IPS-18c (cell line): ENCODE measurements at regions not wholly inside any gene's neighbourhood (a gene's known extent, or its start where the extent isn't known, plus 50 kb on each side); places are given as distances from the start of the nearest gene placed in this dataset.

Experiments used
- H3K4me3 ChIP-seq: 2 replicates; pipeline ENCODE4 v1.7.0; 2013; ENCODE audit warnings: low read depth, mild to moderate bottlenecking, low read length, moderate library complexity; ENCODE audit not compliant: insufficient read depth
- H3K9me3 ChIP-seq: one replicate; pipeline ENCODE4 v1.6.1; 2013; ENCODE audit warnings: mild to moderate bottlenecking, low read length, moderate library complexity; ENCODE audit not compliant: control insufficient read depth, insufficient read depth

DNA sequence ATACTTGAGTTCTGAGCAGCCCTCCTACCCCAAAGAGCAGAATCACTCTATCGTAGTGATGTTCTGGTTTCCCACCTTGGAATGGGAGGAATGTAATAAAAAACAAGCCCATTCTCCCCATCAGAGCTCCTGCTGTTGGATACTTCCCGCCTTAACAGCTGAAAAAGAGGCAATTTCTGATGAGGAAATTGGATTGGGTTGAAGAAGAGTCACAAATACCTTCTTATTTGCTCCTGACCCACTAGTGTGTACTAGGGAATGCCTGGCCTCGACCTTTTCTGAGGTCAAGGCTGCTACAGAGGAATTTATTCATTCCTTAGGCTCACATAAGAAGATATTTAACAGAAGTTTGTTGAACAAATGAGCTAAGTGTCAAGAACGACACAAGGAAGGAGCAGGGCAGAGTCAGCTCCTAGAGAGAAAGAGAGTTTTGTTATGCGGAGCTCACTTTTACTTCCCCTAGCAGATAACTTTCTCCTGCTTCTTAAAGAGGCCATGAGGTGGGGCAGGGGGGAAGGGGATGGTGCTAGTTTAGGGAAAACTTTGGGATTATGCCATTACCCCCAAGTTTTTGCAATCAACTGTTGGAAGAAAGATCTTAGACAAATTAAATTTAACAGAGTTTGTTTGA lies 273.8 kb upstream of the CLNK start:
- H3K4me3 ChIP-seq: no peak overlapping the region
- peaks cover 2% of the 10 kb centered on the region for H3K9me3 ChIP-seq

DNA sequence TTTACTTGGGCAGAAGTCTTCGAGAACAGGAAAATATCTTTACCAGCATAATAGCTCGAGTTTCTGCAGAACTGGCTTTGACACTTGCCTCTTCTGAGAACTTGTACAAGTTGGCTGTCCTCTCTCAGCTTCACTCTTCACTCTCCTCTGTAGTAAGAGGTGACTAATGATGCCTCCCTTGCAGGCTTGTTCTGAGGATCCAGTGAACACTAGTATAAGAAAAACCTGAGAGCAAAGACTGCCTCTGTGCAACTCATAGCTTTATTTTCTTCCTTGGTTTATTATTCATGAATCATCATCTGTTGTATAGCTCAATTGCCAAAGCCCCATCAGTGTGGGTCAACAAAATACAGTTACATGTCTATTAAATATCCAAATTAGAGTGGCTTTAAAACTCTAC lies 266.7 kb upstream of the CLNK start:
- Histone ChIP-seq H3K4me3 (no peak overlapping the region), H3K9me3 (peaks cover 2% of the 10 kb centered on the region)

DNA sequence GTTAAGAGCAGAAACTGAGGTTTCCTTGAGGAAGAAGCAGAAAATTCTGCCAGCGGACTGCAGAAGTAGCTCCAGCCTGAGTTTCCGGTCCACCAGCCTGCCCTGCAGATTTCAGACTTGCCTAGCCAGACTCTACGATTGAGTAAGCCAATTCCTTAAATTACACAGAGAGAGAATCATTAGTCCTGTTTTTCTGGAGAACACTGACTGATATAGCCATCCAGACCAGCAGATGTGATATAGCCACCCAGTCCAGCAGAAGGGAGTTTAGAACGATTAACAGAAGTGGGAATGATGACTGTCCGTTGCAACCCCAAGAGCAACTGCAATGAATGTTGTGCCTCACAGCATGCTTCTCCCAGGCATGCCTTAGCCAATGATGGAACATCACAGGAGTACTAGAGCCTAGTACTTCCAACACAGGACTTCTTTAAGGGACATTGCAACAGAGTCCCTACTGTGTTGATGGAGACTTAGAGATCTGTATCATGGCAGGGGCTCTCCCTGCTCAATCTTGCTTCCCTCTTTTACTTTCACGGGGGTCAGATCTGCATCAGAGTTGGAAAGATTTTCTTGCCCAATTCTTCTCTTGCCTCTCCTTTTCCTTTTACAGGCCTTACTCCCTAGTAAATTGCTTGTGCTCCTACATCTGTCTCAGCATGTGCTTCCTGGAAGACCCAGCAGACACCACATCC lies 264.6 kb upstream of the CLNK start:
- Histone ChIP-seq H3K9me3 (no peaks in the 10 kb centered on the region), H3K4me3 (no peak overlapping the region)

DNA sequence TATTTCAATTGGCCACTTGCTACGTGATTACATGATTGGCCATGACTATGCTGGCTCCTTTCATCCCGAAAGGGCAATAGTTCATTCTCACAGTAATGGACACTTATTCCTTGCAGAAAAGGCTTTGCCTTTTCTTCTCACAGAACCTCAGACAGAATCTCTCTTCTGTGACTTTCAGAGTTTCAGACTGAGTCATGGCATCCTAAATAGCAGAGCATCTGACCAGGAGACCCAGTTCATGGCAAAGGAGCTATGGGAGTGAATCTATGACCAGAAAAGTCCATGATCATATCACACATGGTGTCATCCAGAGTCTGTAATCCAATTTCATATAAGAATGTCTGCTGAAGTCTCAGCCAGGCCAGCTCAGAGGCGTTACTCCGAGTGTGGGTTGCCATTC lies 263.3 kb upstream of the CLNK start:
- no peaks in the 10 kb centered on the region for H3K9me3 ChIP-seq

DNA sequence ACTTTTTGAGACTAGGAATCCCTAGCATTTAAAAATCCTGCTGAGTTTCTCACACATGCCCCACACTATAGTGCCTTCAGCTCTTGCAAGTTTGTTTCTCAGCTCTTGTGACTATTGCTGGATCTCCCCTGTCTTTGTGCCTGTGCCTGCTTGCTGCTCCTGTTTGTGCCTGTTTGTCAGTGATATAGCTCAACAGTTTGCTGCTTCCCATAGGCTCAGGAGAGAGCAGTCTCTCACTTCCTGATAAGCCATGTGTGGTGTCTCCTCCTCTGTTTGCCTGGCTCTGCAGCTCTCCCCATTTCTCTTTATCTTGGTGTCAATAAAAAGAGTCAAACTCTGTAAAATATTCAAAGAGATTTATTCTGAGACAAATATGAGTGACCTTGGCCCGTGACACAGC lies 259.8 kb upstream of the CLNK start:
- Histone ChIP-seq H3K4me3 (no peak overlapping the region), H3K9me3 (peaks cover 5% of the 10 kb centered on the region)

More for the DNA sequence above, 263.3 kb upstream of the CLNK start:
- H3K4me3 ChIP-seq: no peak overlapping the region

DNA sequence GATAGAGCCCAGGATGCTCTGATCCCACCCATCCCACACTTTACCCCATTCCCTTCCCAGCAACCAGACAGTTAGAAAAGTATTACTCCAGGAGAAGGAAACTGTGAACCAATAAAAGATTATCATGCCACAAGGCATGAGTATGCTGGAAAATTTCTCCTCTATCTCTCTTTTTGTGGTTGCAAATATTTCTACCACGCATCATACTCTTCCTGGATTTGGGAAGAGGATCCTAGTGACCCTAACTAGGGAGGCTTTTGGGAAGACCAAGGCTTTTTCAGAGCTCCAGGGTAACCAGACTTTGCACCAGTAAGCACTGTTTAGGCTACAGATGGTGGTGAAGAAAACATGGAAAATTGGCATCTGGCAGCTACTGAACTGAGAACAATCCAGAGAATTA lies 257.6 kb upstream of the CLNK start:
- peaks cover 5% of the 10 kb centered on the region for H3K9me3 ChIP-seq

DNA sequence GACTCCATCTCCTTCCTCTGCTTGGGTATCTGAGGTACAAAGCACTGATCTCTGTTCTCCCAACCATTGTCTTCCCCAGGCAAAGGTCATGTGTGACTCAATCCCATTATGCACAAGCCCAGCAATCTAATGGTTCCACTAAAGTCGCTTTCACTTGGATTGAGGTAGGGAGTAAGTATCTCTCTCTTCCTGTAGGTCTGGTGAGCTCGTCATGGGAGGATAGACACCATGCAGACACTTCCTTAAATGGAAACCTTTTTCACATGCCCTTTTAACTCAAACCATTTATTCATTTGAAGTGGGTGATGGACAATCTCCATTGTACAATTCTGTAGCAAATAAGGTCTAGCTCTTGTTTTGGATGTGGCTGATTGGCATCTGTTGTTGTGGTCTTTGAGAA lies 245.2 kb upstream of the CLNK start:
- Histone ChIP-seq H3K9me3 (no peaks in the 10 kb centered on the region), H3K4me3 (no peak overlapping the region)

More for the DNA sequence above, 257.6 kb upstream of the CLNK start:
- no peak overlapping the region for H3K4me3 ChIP-seq

DNA sequence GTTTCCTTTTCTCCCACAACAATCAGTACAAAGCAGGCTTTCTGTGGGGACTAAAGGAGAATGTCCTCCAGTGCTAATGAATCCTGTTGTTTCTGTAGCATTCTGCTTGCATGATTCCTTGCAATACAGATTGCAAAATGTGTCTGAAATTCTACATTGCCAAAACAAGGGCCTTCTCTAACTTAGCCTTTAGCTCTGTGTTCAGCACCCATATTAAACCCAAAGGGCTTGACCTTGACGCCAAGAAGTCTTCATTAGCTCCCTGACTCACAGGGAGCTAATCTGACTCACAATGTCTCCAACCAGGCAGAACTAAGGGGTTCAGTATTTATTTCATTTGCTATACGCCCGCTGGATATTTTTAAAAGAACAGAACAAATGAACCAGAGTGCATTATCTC lies 241.4 kb upstream of the CLNK start:
- Histone ChIP-seq H3K9me3 (no peaks in the 10 kb centered on the region), H3K4me3 (no peak overlapping the region)

DNA sequence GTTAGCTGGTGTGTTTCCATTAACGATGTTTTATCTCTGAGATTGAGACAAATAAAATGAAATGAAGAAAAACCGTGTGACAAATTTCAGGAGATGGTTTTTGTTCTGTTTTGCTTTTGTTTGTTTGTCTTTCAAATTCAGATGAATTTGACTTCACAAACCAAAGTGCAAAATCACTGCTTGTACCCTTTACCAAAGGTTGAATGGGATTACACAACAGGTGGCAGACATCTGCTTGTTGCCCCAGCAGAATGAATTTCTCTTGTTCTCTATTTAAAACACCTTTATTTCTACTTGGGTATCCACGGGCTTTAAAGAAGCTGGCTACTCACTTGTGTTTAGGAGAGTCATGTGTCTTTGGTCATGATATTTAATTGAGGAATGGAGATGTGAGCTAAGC lies 239.7 kb upstream of the CLNK start:
- H3K9me3 ChIP-seq: no peaks in the 10 kb centered on the region
- no peak overlapping the region for H3K4me3 ChIP-seq

DNA sequence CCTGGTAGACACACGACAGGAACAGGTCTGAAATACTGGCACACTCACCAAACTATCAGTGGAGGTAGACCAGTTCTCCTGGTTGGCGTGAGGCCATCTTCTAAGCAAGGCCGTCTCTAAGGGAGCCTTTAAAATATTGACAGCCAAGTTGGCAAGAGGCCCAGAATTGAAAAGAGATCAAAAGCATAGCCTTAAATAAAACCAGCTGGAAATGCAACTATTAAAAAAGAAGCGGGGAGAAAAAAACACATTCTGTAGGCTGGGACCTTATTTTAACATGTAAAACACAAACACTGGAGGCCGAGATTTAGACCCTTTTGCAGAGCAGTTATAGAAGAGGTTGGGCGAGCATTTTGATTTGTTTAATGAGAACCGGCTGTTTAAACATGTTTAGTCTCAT lies 233.0 kb upstream of the CLNK start:
- H3K4me3 ChIP-seq: no peak overlapping the region
- H3K9me3 ChIP-seq: no peaks in the 10 kb centered on the region

DNA sequence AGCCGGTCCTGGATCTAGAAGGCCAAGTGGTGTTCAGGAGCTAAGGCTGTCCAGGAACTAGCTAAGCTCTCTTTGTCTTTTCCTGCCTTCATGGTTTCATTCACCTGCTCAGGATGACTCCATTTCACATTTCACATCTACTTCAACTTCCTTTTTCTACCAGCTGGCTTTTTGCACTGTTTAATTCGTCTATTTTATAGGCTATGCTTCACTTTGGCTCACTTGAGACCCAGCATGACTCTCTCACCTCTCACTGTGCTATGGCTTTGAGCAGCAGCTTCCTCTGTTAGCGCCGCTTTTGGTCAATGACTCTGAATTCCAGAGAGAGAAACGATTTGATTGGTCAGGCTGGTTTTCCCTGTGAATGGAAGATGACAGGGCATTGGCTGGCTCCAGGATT lies 213.5 kb upstream of the CLNK start:
- Histone ChIP-seq H3K9me3 (no peaks in the 10 kb centered on the region), H3K4me3 (no peak overlapping the region)

DNA sequence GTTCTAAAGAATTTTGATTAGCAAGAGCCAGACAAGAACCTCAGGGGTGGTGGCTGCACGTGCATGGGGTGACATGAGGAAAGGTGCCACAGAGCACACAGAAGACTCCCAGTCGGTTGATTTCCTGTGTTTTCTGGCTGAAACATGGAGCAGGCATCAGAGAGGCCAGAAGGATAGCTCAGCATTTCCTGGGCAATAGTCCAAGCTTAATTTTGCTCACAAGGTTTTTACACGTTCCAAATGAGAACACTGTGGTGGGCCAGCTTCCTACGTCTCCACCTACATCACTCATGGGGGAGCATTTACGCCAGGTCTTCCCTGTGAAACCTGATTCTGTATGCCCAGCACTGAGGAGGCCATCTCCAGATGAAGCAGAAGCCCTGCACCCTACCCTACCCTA lies 212.5 kb upstream of the CLNK start:
- no peaks in the 10 kb centered on the region for H3K9me3 ChIP-seq
- H3K4me3 ChIP-seq: no peak overlapping the region

DNA sequence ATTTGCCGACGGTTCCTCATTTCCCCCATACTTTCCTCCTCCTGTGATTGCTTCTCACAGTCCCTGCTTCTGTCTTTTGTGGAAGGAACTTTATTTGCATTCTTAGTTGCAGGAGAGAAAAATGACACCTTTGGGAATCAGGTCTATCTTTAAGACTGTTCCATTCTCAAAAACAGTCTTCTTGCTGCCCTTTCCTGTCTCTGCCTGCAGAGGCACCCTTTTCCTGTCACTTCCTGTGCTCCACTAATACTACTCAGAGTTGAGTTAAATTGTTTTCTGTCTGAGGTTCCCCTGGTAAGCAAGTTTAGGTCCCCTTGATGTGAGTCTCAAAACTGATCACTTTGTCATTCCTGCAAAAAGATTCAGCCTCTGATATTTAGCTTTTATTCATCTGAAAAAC lies 208.8 kb upstream of the CLNK start:
- Histone ChIP-seq H3K4me3 (no peak overlapping the region), H3K9me3 (no peaks in the 10 kb centered on the region)

DNA sequence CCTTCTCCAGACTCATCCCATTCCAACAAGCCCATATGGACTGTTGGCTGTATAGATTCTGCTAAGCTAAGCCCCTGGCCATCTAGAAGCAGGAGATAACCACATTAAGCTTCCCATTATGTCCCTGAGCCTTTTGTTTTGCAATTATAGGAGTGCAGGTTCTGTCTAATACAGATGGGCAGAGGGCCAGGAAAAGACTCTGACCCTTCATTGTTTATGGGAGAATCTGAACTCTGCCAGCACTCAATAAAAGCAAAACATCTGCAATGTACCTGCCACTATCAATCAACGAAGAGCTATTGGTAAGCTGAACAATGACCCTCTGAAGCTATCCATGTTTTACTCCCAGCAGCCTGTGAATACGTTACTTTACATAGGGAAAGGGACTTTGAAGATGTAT lies 207.3 kb upstream of the CLNK start:
- no peak overlapping the region for H3K4me3 ChIP-seq
- H3K9me3 ChIP-seq: no peaks in the 10 kb centered on the region

DNA sequence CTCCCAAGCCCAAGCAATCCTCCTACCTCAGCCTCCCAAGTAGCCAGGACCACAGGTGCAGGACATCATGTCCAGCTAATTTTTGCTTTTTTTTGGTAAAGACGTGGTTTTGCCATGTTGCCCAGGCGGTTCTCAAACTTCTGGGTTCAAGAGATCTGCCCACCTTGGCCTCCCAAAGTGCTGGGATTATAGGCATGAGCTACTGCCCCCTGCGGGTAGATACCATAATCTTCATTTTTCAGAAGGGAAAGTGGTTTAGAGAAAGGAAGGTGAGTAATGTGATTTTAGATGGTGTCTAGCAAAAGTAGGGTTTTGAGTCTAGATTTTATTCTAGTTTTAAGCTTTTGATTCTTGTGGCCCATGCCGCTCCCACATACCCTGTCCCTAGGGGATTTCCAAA lies 205.3 kb upstream of the CLNK start:
- Histone ChIP-seq H3K9me3 (no peaks in the 10 kb centered on the region), H3K4me3 (no peak overlapping the region)

DNA sequence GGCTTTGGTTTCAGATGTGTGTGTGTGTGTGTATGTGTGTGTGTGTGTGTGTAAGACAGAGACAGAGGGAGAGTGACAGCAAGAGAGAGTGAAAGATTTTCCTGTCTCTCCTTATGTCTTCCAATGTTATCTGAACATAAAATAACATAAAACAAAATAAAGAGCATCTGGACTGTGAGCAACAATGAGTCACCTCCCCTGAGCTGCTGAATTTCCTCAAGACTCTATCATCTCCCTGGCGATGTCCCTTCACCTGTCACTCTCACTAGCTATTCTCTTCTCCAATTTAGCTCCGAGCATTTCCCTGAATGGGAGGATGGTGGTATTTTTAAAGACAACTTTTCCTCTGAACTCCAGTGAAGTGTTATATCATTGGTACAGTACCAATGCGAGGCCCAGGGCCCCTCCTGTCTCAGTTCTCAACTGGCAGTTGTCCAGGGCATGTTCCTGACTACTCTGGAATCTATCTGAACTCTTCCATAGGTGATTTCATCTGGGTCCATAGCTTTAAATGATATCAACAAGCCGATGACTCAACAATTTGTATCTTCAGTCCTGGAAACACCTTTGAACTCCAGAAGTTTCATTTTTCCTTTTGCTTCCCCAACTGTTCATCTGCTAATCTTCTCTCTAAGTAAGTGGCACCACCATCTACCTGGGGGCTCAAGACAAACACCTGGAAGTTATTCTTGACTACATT lies 195.0 kb upstream of the CLNK start:
- H3K9me3 ChIP-seq: no peaks in the 10 kb centered on the region
- no peak overlapping the region for H3K4me3 ChIP-seq

DNA sequence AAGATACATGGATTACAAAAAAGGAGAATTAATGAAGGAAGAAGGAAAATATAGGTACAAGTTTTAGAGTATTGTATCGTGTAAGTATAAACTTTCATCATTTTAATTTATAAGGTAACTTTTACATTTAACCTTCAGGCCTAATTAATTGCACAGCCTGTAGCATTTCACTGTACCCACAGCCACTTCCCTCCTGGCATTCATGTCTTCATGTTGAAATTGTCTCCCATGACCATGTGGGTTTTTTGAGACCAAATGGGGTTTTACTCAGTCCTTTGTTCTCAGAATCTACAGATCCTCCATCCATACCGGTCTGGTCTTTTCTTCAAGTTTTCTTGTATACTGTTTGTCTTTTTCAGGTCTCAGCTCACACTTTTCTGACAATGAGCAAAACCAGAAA lies 194.3 kb upstream of the CLNK start:
- Histone ChIP-seq H3K4me3 (no peak overlapping the region), H3K9me3 (no peaks in the 10 kb centered on the region)

DNA sequence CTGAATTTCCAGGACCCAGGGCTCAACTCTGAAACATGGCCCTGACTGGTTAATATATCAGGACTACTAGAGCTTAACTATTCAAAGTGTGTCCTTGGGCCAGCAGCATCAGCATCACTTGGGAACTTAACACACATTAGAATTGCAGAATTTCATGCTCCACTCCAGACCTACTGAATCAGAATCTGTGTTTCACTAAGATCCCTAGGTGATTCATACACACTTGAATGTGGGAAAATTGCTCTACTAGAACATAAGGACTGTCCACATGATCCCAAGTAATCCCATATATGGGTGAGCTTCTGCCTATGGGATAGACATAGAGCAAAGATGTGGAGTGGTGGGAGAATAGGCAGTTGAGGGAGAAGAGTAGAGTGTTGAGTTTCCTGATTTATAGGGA lies 192.5 kb upstream of the CLNK start:
- Histone ChIP-seq H3K4me3 (no peak overlapping the region), H3K9me3 (no peaks in the 10 kb centered on the region)
